ENCODE measurements at regions not wholly inside any gene's neighbourhood (a gene's known extent, or its start where the extent isn't known, plus 50 kb on each side); places are given as distances from the start of the nearest gene placed in this dataset.

DNA sequence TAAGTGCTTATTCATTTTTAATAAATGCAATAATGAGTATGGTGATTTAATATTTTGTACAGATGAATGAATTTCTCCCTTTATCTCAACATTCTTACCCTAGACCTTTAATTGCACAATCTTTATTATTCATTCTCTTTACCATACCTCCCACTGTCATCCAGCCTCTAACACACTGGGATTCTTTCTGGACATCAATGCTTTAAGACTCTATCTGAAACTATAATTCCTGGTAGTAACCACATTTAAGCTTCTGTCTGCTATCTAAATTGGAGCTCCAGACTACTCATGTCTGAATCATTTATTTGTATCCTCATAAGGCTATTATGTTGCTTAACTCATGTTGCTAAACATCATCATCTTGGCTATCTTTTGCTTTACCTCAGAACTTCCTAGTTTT lies 270.2 kb downstream of the ALG10B start:
- DNase-seq: no peak

- DNase-seq: no peak
Observed at GRCh38 chr12:38587594-38587993, 271.0 kb downstream of the ALG10B start.

DNA sequence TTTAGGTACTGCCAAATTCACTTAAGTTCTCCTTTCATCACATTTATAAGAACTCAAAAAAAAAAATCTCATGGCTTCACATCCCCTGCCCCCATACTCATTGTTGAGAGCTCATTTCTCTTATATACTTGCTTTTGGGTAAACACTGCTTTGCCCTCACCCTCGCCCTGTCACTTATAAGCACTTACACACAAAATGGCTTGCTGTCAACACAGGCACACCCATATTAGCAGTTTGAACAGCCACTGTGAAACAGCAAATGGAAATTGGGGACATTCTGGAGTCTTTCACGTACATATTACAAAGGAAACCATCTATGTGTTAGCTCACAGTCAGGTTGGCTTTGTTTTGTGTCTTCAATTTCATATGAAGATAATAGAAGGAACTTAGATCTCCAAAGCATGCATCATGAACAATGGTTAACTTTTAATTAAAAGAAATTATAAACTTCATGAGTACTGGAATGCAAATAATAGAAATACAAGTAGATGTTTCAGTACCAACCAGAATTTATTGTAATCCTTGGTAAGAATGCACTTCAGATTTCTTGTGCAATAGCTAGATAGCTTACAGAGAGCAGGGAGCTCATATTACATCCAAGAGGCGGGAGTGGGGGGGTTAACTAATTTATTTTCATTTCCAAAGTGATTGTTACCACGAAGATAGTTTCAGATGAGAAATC lies 272.2 kb downstream of the ALG10B start:
- no peak for DNase-seq

GRCh38 chr12:38589306-38589632 lies 272.7 kb downstream of the ALG10B start:
- no peak for DNase-seq

GRCh38 chr12:38601949-38602348 lies 285.4 kb downstream of the ALG10B start:
- no peak for DNase-seq

All from NCI-H1092 (cell line).